A673 (cell line): ENCODE measurements at regions not wholly inside any gene's neighbourhood (a gene's known extent, or its start where the extent isn't known, plus 50 kb on each side); places are given as distances from the start of the nearest gene placed in this dataset.

Source experiments
- BruUV-seq: library from RNA; stranded (reverse); fragments of 400-500 nt; replicated peaks from 2 replicates; lab custom pipeline; 2021; lab: Mats Ljungman, UMichigan
- CTCF ChIA-PET: fragments of 300-600 bp; sonication (Branson Sonifier 250); formaldehyde crosslinking; loops from one replicate; lab custom pipeline; 2022; ENCODE audit warnings: antibody characterized with exemption; lab: Charles Lee
- POLR2A ChIA-PET: fragments of 300-600 bp; sonication (Branson Sonifier 250); formaldehyde crosslinking; loops from one replicate; lab custom pipeline; 2022; ENCODE audit warnings: antibody characterized with exemption; ENCODE audit not compliant: low non-redundant PET; lab: Charles Lee
- DNase-seq: peaks from one replicate; pipeline ENCODE4 v3.0.0-alpha.2; 2015; ENCODE audit warnings: low spot score
- H3K27ac ChIP-seq: fragments of 200-600 bp; sonication (generic); 2 replicates; pipeline ENCODE4 v1.5.1; 2016; ENCODE audit warnings: mixed run types, low read depth, mild to moderate bottlenecking, mixed read lengths, antibody characterized with exemption, low read length; ENCODE audit not compliant: poor library complexity, severe bottlenecking
- H3K27me3 ChIP-seq: fragments of 200-600 bp; sonication (generic); replicated peaks from 2 replicates; pipeline ENCODE4 v1.6.1; 2017; ENCODE audit warnings: mixed run types, low read depth, mild to moderate bottlenecking, mixed read lengths, antibody characterized with exemption, low read length; ENCODE audit not compliant: insufficient read depth, poor library complexity
- H3K36me3 ChIP-seq: fragments of 200-600 bp; sonication (generic); 2 replicates; pipeline ENCODE4 v1.6.1; 2016; ENCODE audit warnings: mixed run types, mild to moderate bottlenecking, mixed read lengths, antibody characterized with exemption, low read length; ENCODE audit not compliant: insufficient read depth, poor library complexity, severe bottlenecking
- H3K4me1 ChIP-seq: fragments of 200-600 bp; sonication (generic); 2 replicates; pipeline ENCODE4 v1.6.1; 2017; ENCODE audit warnings: mixed run types, mild to moderate bottlenecking, mixed read lengths, antibody characterized with exemption, low read length; ENCODE audit not compliant: insufficient read depth, poor library complexity, severe bottlenecking
- H3K4me3 ChIP-seq: fragments of 200-600 bp; sonication (generic); 2 replicates; pipeline ENCODE4 v1.5.1; 2016; ENCODE audit warnings: low read depth, mixed run types, mild to moderate bottlenecking, mixed read lengths, low read length; ENCODE audit not compliant: poor library complexity, severe bottlenecking
- H3K9me3 ChIP-seq: fragments of 200-600 bp; sonication (generic); 2 replicates; pipeline ENCODE4 v1.6.1; 2016; ENCODE audit warnings: mixed run types, low read depth, mild to moderate bottlenecking, mixed read lengths, antibody characterized with exemption, low read length; ENCODE audit not compliant: poor library complexity, severe bottlenecking
- EZH2 ChIP-seq: fragments of 200-600 bp; sonication (generic); IDR thresholded peaks from 2 replicates; pipeline ENCODE4 v1.6.1; 2017; ENCODE audit warnings: borderline replicate concordance, low read depth, mild to moderate bottlenecking, mixed read lengths, antibody characterized with exemption, low read length; ENCODE audit not compliant: poor library complexity, severe bottlenecking
- intact Hi-C: fragments of 100-400 bp; cut with micrococcal nuclease; formaldehyde crosslinking; loops from one replicate; pipeline ENCODE4 v1.10.0; 2022; ENCODE audit not compliant: unreplicated experiment
- TF ChIP-seq, protein P1 (sequence below): fragments of 300-800, 200-600 bp; sonication (generic); conservative IDR thresholded peaks from 2 replicates; pipeline ENCODE4 v1.5.1; 2017; ENCODE audit warnings: low read depth, mild to moderate bottlenecking, antibody characterized with exemption, low read length, moderate library complexity, mixed read lengths

DNA sequence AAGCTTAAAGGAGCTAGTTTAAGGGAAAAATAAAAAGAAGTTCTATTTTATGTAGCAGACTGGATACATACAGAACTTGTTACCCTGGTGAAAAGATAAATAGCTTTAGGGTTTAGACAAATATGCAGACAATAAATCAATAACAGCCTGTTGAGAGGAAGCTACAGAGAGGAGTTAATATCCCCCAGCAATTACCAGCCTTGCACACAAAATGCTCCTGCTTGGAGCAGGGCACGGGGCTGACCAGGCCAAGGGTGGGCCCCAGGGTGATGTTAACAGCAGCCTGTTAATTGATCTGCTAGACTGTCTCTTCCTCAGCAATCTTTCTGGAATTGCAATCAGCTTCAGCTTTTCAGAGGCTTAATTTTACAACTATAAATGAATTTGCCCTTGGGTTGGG, 125.1 kb upstream of the SOX4 start:
- H3K27ac ChIP-seq = no peak overlapping the region
- TF ChIP-seq, protein P1, sequence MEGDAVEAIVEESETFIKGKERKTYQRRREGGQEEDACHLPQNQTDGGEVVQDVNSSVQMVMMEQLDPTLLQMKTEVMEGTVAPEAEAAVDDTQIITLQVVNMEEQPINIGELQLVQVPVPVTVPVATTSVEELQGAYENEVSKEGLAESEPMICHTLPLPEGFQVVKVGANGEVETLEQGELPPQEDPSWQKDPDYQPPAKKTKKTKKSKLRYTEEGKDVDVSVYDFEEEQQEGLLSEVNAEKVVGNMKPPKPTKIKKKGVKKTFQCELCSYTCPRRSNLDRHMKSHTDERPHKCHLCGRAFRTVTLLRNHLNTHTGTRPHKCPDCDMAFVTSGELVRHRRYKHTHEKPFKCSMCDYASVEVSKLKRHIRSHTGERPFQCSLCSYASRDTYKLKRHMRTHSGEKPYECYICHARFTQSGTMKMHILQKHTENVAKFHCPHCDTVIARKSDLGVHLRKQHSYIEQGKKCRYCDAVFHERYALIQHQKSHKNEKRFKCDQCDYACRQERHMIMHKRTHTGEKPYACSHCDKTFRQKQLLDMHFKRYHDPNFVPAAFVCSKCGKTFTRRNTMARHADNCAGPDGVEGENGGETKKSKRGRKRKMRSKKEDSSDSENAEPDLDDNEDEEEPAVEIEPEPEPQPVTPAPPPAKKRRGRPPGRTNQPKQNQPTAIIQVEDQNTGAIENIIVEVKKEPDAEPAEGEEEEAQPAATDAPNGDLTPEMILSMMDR = no peak
- CTCF ChIA-PET = no interaction called here

GRCh38 chr6:21469213-21469612, 124.3 kb upstream of the SOX4 start:
- TF ChIP-seq EZH2 = no peak
- TF ChIP-seq, protein P1 = no peak
- CTCF ChIA-PET = no interaction called here
- Histone ChIP-seq H3K9me3 (no peaks in the 10 kb centered on the region), H3K4me3 (no peak overlapping the region), H3K27ac (no peak overlapping the region), H3K27me3 (no peaks in the 10 kb centered on the region), H3K4me1 (no peaks in the 10 kb centered on the region), H3K36me3 (no peaks in the 10 kb centered on the region)
- DNase-seq = no peak
- POLR2A ChIA-PET = no interaction called here
- BruUV-seq = no TSS peak
- intact Hi-C loops = no loop called here

More for the DNA sequence above, 125.1 kb upstream of the SOX4 start:
- POLR2A ChIA-PET = no interaction called here
- BruUV-seq = no TSS peak
- no peaks in the 10 kb centered on the region for H3K36me3 ChIP-seq
- intact Hi-C loops = no loop called here
- DNase-seq = no peak
- no peak overlapping the region for H3K4me3 ChIP-seq
- H3K4me1 ChIP-seq = no peaks in the 10 kb centered on the region
- H3K27me3 ChIP-seq = no peaks in the 10 kb centered on the region
- no peaks in the 10 kb centered on the region for H3K9me3 ChIP-seq

DNA sequence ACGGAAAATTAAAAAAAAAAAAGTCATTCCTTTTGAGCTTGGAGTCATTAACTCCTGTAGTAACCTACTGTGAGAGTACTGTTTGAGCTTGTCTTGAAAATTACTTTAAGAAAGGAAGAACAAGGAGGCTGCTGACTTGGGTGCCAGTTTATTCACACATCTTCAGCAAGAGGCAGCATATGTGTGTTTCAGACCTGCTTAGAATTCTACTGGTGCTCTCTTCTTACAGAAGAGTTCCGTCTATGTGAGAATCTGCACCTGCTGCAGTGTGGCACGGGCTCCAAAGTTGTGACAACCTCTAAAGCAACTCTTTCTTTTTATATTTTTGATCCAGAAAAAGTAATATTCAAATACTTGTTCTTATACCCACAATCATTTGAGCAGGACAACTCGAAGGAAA, 117.4 kb upstream of the SOX4 start:
- H3K4me3 ChIP-seq = no peak overlapping the region
- POLR2A ChIA-PET = no interaction called here
- intact Hi-C loops = no loop called here
- BruUV-seq = no TSS peak
- no peak overlapping the region for H3K27ac ChIP-seq
- CTCF ChIA-PET = interaction anchor here (0.6 kb wide), 1 partner anchor 15 kb away, joined by 4 read pairs; no protein-coding TSS in a partner anchor
- H3K4me1 ChIP-seq = no peaks in the 10 kb centered on the region
- H3K36me3 ChIP-seq = no peaks in the 10 kb centered on the region
- H3K27me3 ChIP-seq = no peaks in the 10 kb centered on the region
- TF ChIP-seq, protein P1 = no peak
- TF ChIP-seq EZH2 = no peak
- DNase-seq = no peak
- H3K9me3 ChIP-seq = no peaks in the 10 kb centered on the region
